NB4 (cell line): ENCODE measurements at regions not wholly inside any gene's neighbourhood (a gene's known extent, or its start where the extent isn't known, plus 50 kb on each side); places are given as distances from the start of the nearest gene placed in this dataset.
"Not testable (repeated sequence)": the region's sequence is repeated elsewhere in the genome, so short reads cannot be mapped to it uniquely, and the experiment has no call there.

Experiments used
- DNase-seq: peaks from one replicate; pipeline ENCODE4 v3.0.0; 2010; ENCODE audit warnings: low read depth
- H3K4me3 ChIP-seq: one replicate; pipeline ENCODE4 v1.5.1; 2011; ENCODE audit warnings: mild to moderate bottlenecking, low read depth, low read length, moderate library complexity
- CTCF ChIP-seq: IDR thresholded peaks from one replicate; pipeline ENCODE4 v1.5.1; 2012; ENCODE audit warnings: low read depth, low read length
- MAX ChIP-seq: IDR thresholded peaks from 2 replicates; pipeline ENCODE4 v1.6.1; 2011; ENCODE audit warnings: low read depth, low read length
- MYC ChIP-seq: IDR thresholded peaks from 2 replicates; pipeline ENCODE4 v1.6.1; 2011; ENCODE audit warnings: low read depth, low read length
- POLR2A ChIP-seq: IDR thresholded peaks from 2 replicates; pipeline ENCODE4 v1.6.1; 2011; ENCODE audit warnings: mild to moderate bottlenecking; ENCODE audit not compliant: insufficient read length; ENCODE audit errors: extremely low read depth

- DNase-seq, H3K4me3 ChIP-seq: not testable (repeated sequence)
Observed at GRCh38 chrX:90848595-90848994, 586.0 kb upstream of the PABPC5 start.

GRCh38 chrX:90883479-90883878 is 551.2 kb upstream of the PABPC5 start:
- DNase-seq = no peak
- H3K4me3 ChIP-seq = no peak overlapping the region
- no peak for TF ChIP-seq MAX

GRCh38 chrX:90914816-90915215 is 519.8 kb upstream of the PABPC5 start:
- DNase-seq, H3K4me3 ChIP-seq: not testable (repeated sequence)

GRCh38 chrX:90946870-90947269 is 487.8 kb upstream of the PABPC5 start:
- not testable (repeated sequence) for H3K4me3 ChIP-seq, DNase-seq

GRCh38 chrX:90995191-90995590 is 439.4 kb upstream of the PABPC5 start:
- DNase-seq, H3K4me3 ChIP-seq: not testable (repeated sequence)

GRCh38 chrX:91018111-91018510 is 416.5 kb upstream of the PABPC5 start:
- not testable (repeated sequence) for H3K4me3 ChIP-seq, DNase-seq

GRCh38 chrX:91039777-91040176 is 394.9 kb upstream of the PABPC5 start:
- no peak for DNase-seq
- TF ChIP-seq MAX (no peak), POLR2A (no peak), CTCF (no peak), MYC (no peak)
- H3K4me3 ChIP-seq = no peak overlapping the region

GRCh38 chrX:91066104-91066503 is 368.5 kb upstream of the PABPC5 start:
- no peak for TF ChIP-seq POLR2A
- TF ChIP-seq CTCF = peak; percentile 7
- DNase-seq = no peak

GRCh38 chrX:91079342-91080114 is 355.1 kb upstream of the PABPC5 start:
- no peak for DNase-seq
- no peak overlapping the region for H3K4me3 ChIP-seq
- no peak for TF ChIP-seq POLR2A

More at GRCh38 chrX:91066104-91066503, 368.5 kb upstream of the PABPC5 start:
- H3K4me3 ChIP-seq = no peak overlapping the region

- DNase-seq = peak; percentile 10
- TF ChIP-seq MAX (no peak), CTCF (no peak), MYC (no peak), POLR2A (no peak)
- no peak overlapping the region for H3K4me3 ChIP-seq
Observed at GRCh38 chrX:91080822-91081221, 353.8 kb upstream of the PABPC5 start.
